ENCODE measurements at regions not wholly inside any gene's neighbourhood (a gene's known extent, or its start where the extent isn't known, plus 50 kb on each side); places are given as distances from the start of the nearest gene placed in this dataset.
"Not testable (repeated sequence)": the region's sequence is repeated elsewhere in the genome, so short reads cannot be mapped to it uniquely, and the experiment has no call there.

- no peak for DNase-seq
- no peaks in the 10 kb centered on the region for H3K27me3 ChIP-seq (ENCODE audit: insufficient read depth)
- TF ChIP-seq RAD21 (IDR thresholded peaks at IDR 0.05; ENCODE audit: low read length) (no peak), MEF2A (IDR thresholded peaks at IDR 0.05; ENCODE audit: borderline replicate concordance, low read depth) (no peak), FOSL2 (IDR thresholded peaks at IDR 0.05; ENCODE audit: borderline replicate concordance, low read depth) (no peak), PBX3 (IDR thresholded peaks at IDR 0.05) (no peak), TCF12 (IDR thresholded peaks at IDR 0.05) (no peak), NFIC (IDR thresholded peaks at IDR 0.05; ENCODE audit: borderline replicate concordance) (no peak), MXI1 (IDR thresholded peaks at IDR 0.05; ENCODE audit: low read depth, low read length) (no peak), NRF1 (IDR thresholded peaks at IDR 0.05; ENCODE audit: low read depth, low read length) (no peak), TAF1 (IDR thresholded peaks at IDR 0.05; ENCODE audit: borderline replicate concordance, low read depth, low read length) (no peak), RFX5 (IDR thresholded peaks at IDR 0.05; ENCODE audit: low read length) (no peak), USF1 (IDR thresholded peaks at IDR 0.05; ENCODE audit: borderline replicate concordance, low read depth) (no peak)
- CTCF ChIA-PET: no interaction called here
- no peak overlapping the region for H3K4me2 ChIP-seq
- H3K9ac ChIP-seq: no peak overlapping the region
- POLR2A ChIA-PET: no interaction called here
- H3F3A ChIP-seq (replicated peaks; ENCODE audit: insufficient read depth): no peaks in the 10 kb centered on the region
- H3K27ac ChIP-seq (ENCODE audit: low read depth in 2 of 2, low read length in 1 of 2): no peak overlapping the region
- no peaks in the 10 kb centered on the region for H3K79me2 ChIP-seq (ENCODE audit: insufficient read depth)
- 61% methylated on average over 4 of the region's 4 CpGs for WGBS (ENCODE audit: low lambda C conversion rate)
- H2AFZ ChIP-seq (ENCODE audit: low read depth): no peak overlapping the region
- no peaks in the 10 kb centered on the region for H3K36me3 ChIP-seq (replicated peaks in 1 of 2; ENCODE audit: control insufficient read depth in 1 of 2, insufficient read depth in 2 of 2, low read length in 1 of 2)
- no peak overlapping the region for H3K4me3 ChIP-seq (ENCODE audit: low read depth in 2 of 2, low read length in 1 of 2)
- no peaks in the 10 kb centered on the region for H3K9me2 ChIP-seq
- H3K9me3 ChIP-seq: no peaks in the 10 kb centered on the region
- H4K20me1 ChIP-seq (ENCODE audit: insufficient read depth): no peaks in the 10 kb centered on the region
- no peaks in the 10 kb centered on the region for H3K4me1 ChIP-seq (ENCODE audit: control insufficient read depth in 1 of 2, insufficient read depth in 2 of 2, low read depth in 1 of 2, low read length in 1 of 2)
Measured at GRCh38 chr9:97096793-97097192, 57.9 kb upstream of the CTSV start.

- 49% methylated on average over 3 of the region's 3 CpGs for WGBS (ENCODE audit: low lambda C conversion rate)
- H3K79me2 ChIP-seq (ENCODE audit: insufficient read depth); H3K4me2 ChIP-seq; H3F3A ChIP-seq (replicated peaks; ENCODE audit: insufficient read depth); H3K4me3 ChIP-seq (ENCODE audit: low read depth in 2 of 2, low read length in 1 of 2); H3K9me2 ChIP-seq; H3K9me3 ChIP-seq; H3K27me3 ChIP-seq (ENCODE audit: insufficient read depth); H3K4me1 ChIP-seq (ENCODE audit: control insufficient read depth in 1 of 2, insufficient read depth in 2 of 2, low read depth in 1 of 2, low read length in 1 of 2); H4K20me1 ChIP-seq (ENCODE audit: insufficient read depth); H3K27ac ChIP-seq (ENCODE audit: low read depth in 2 of 2, low read length in 1 of 2); H3K9ac ChIP-seq; H2AFZ ChIP-seq (ENCODE audit: low read depth); POLR2A ChIA-PET; DNase-seq; H3K36me3 ChIP-seq (replicated peaks in 1 of 2; ENCODE audit: control insufficient read depth in 1 of 2, insufficient read depth in 2 of 2, low read length in 1 of 2): not testable (repeated sequence)
- CTCF ChIA-PET: interaction anchor here (1.3 to 1.6 kb wide), 2 partner anchors 28 to 209 kb away, joined by 3 read pairs; no protein-coding TSS in a partner anchor
Measured at GRCh38 chr9:97089361-97089760, 50.4 kb upstream of the CTSV start.

Small RNAs in the stretch of these regions (small RNA-seq; reads per million reads assigned to genes)
- 0 reads per million in 7 experiments for gene RNU6-798P

All from SK-N-SH (cell line).